ENCODE measurements at regions not wholly inside any gene's neighbourhood (a gene's known extent, or its start where the extent isn't known, plus 50 kb on each side); places are given as distances from the start of the nearest gene placed in this dataset.
"Not testable (repeated sequence)": the region's sequence is repeated elsewhere in the genome, so short reads cannot be mapped to it uniquely, and the experiment has no call there.

GRCh38 chr19:34859823-34860736 lies 66.6 kb upstream of the ZNF30 start:
- DNase-seq (ENCODE audit: extremely low read depth in 1 of 4, low spot score in 3 of 4); POLR2A ChIA-PET; CTCF ChIA-PET (ENCODE audit: low intra/inter-chr PET ratio); intact Hi-C loops (cut with micrococcal nuclease); H4K20me1 ChIP-seq (replicated peaks; ENCODE audit: control insufficient read depth, insufficient read depth, low read length); H3K79me2 ChIP-seq (ENCODE audit: control insufficient read depth, insufficient read depth, low read length); FAIRE-seq; in situ Hi-C loops (cut with MboI); H3K36me3 ChIP-seq (ENCODE audit: control insufficient read depth, insufficient read depth, low read length); H3K9me3 ChIP-seq (replicated peaks; ENCODE audit: control insufficient read depth, insufficient read depth, low read depth, low read length); H3K4me1 ChIP-seq (replicated peaks in 1 of 2; ENCODE audit: control insufficient read depth in 2 of 2, insufficient read depth in 2 of 2, low read length in 2 of 2); H3K9me1 ChIP-seq (ENCODE audit: control insufficient read depth, insufficient read depth, low read length); H3K27me3 ChIP-seq (ENCODE audit: control insufficient read depth in 2 of 2, insufficient read depth in 2 of 2, low read length in 2 of 2): not testable (repeated sequence)
- ATAC-seq = peak; percentile 82
- TF ChIP-seq NFRKB (IDR thresholded peaks at IDR 0.05; ENCODE audit: low read depth) = peak; percentile 35; the same call in 1 of the 2 replicates
- TF ChIP-seq POLR2A (conservative IDR thresholded peaks at IDR 0.05) = 0 out of 2 replicates have a peak, but pooled peaks have one; percentile 43
- peak; percentile 30 to 38; a peak in 1 of 4 replicates for TF ChIP-seq FOXK2 (conservative IDR thresholded peaks at IDR 0.05 in 1 of 2, IDR thresholded peaks at IDR 0.05 in 1 of 2; ENCODE audit: low read depth in 2 of 2)
- peak; percentile 24; the same call in 1 of the 2 replicates for TF ChIP-seq EGR1 (conservative IDR thresholded peaks at IDR 0.05)
- TF ChIP-seq POLR2G (IDR thresholded peaks at IDR 0.05; ENCODE audit: low read depth, low read length) = peak; percentile 36; the same call in 1 of the 2 replicates
- peak; percentile 43 for TF ChIP-seq RBFOX2 (IDR thresholded peaks at IDR 0.05; ENCODE audit: low read depth, low read length)
- TF ChIP-seq FOXA3 (CRISPR knock-in tag; conservative IDR thresholded peaks at IDR 0.05 in 1 of 2, IDR thresholded peaks at IDR 0.05 in 1 of 2) = 0 out of 4 replicates have a peak, but pooled peaks of 1 of the 2 experiments have one; percentile 21
- peak; percentile 41 to 48 for TF ChIP-seq NRF1 (conservative IDR thresholded peaks at IDR 0.05 in 1 of 2, IDR thresholded peaks at IDR 0.05 in 1 of 2)
- peak; percentile 48 for TF ChIP-seq EP400 (IDR thresholded peaks at IDR 0.05)
- peak overlapping the region; percentile 82 for H2AFZ ChIP-seq (ENCODE audit: low read depth, low read length)
- WGBS (ENCODE audit: insufficient coverage, low coverage, missing lambda C conversion rate) = 3% methylated on average over 10 of the region's 34 CpGs
- H3K4me2 ChIP-seq (ENCODE audit: insufficient read depth, low read length) = peak overlapping the region; percentile 73
- BruUV-seq (replicated peaks) = TSS peak; percentile 56
- H3K4me3 ChIP-seq = peak overlapping the region; percentile 35
- peak overlapping the region; percentile 34 to 68; a peak in 3 of 4 replicates for H3K9ac ChIP-seq (ENCODE audit: insufficient read depth in 1 of 2, low read depth in 2 of 2, low read length in 2 of 2)
- peak overlapping the region; percentile 44; the same call in 2 of the 3 replicates for H3K27ac ChIP-seq (ENCODE audit: extremely low read depth, low read depth, low read length)

GRCh38 chr19:34859325-34859724 lies 67.4 kb upstream of the ZNF30 start:
- H4K20me1 ChIP-seq (replicated peaks; ENCODE audit: control insufficient read depth, insufficient read depth, low read length); H2AFZ ChIP-seq (ENCODE audit: low read depth, low read length); POLR2A ChIA-PET; H3K27ac ChIP-seq (ENCODE audit: extremely low read depth, low read depth, low read length); in situ Hi-C loops (cut with MboI); ATAC-seq; BruUV-seq (replicated peaks); H3K36me3 ChIP-seq (ENCODE audit: control insufficient read depth, insufficient read depth, low read length); H3K9me3 ChIP-seq (replicated peaks; ENCODE audit: control insufficient read depth, insufficient read depth, low read depth, low read length); H3K4me3 ChIP-seq; H3K9me1 ChIP-seq (ENCODE audit: control insufficient read depth, insufficient read depth, low read length); CTCF ChIA-PET (ENCODE audit: low intra/inter-chr PET ratio); FAIRE-seq; H3K79me2 ChIP-seq (ENCODE audit: control insufficient read depth, insufficient read depth, low read length); intact Hi-C loops (cut with micrococcal nuclease); DNase-seq (ENCODE audit: extremely low read depth in 1 of 4, low spot score in 3 of 4); H3K9ac ChIP-seq (ENCODE audit: insufficient read depth in 1 of 2, low read depth in 2 of 2, low read length in 2 of 2); H3K27me3 ChIP-seq (ENCODE audit: control insufficient read depth in 2 of 2, insufficient read depth in 2 of 2, low read length in 2 of 2); H3K4me2 ChIP-seq (ENCODE audit: insufficient read depth, low read length); H3K4me1 ChIP-seq (replicated peaks in 1 of 2; ENCODE audit: control insufficient read depth in 2 of 2, insufficient read depth in 2 of 2, low read length in 2 of 2): not testable (repeated sequence)
- WGBS (ENCODE audit: insufficient coverage, low coverage, missing lambda C conversion rate) = 39% methylated on average over 2 of the region's 2 CpGs
